Erythroblast (primary cell): ENCODE measurements at regions not wholly inside any gene's neighbourhood (a gene's known extent, or its start where the extent isn't known, plus 50 kb on each side); places are given as distances from the start of the nearest gene placed in this dataset.

Experiments used
- GATA1 ChIP-seq: IDR thresholded peaks from 2 replicates; pipeline ENCODE4 v1.6.1; 2011; ENCODE audit warnings: low read depth, mild to moderate bottlenecking, control low read depth, low read length, moderate library complexity
- POLR2A ChIP-seq: IDR thresholded peaks from 2 replicates; pipeline ENCODE4 v1.6.1; 2011; ENCODE audit warnings: mild to moderate bottlenecking, low read length

- TF ChIP-seq POLR2A (no peak), GATA1 (no peak)
Measured at GRCh38 chr15:29434280-29434679, 164.7 kb upstream of the NSMCE3 start.
